PFSK-1 (cell line): ENCODE measurements at regions not wholly inside any gene's neighbourhood (a gene's known extent, or its start where the extent isn't known, plus 50 kb on each side); places are given as distances from the start of the nearest gene placed in this dataset.

Experiments used
- REST ChIP-seq, 2 experiments: IDR thresholded peaks; 2 replicates each; pipeline versions ENCODE4 v1.6.1 to v1.8.0; 2011 to 2012; ENCODE audit warnings: low read depth in 2 of 2, low read length in 2 of 2, control low read depth in 1 of 2, inconsistent platforms in 1 of 2, mild to moderate bottlenecking in 1 of 2, moderate library complexity in 1 of 2; ENCODE audit not compliant: insufficient read depth in 1 of 2
- TAF1 ChIP-seq: IDR thresholded peaks from 2 replicates; pipeline ENCODE4 v1.6.1; 2012; ENCODE audit warnings: low read length, control low read depth, borderline replicate concordance; ENCODE audit not compliant: insufficient read depth

GRCh38 chr4:157667836-157668235 lies 447.3 kb downstream of the GRIA2 start:
- TF ChIP-seq REST (IDR thresholded peaks at IDR 0.05; ENCODE audit: insufficient read depth in 1 of 2, low read depth in 2 of 2, low read length in 2 of 2) (no peak), TAF1 (no peak)
